Stimulated activated CD8-positive, alpha-beta memory T cell treated with anti-CD3 and anti-CD28 coated beads, Interleukin-12 subunit alpha, Interleukin-12 subunit beta, amount 100 ng/mL, for 1 hour (primary cell): ENCODE measurements at regions not wholly inside any gene's neighbourhood (a gene's known extent, or its start where the extent isn't known, plus 50 kb on each side); places are given as distances from the start of the nearest gene placed in this dataset.
"Not testable (repeated sequence)": the region's sequence is repeated elsewhere in the genome, so short reads cannot be mapped to it uniquely, and the experiment has no call there.

Experiments
- DNase-seq: peaks from one replicate; pipeline ENCODE4 v3.0.0-alpha.2; 2020; ENCODE audit warnings: low read depth

DNA sequence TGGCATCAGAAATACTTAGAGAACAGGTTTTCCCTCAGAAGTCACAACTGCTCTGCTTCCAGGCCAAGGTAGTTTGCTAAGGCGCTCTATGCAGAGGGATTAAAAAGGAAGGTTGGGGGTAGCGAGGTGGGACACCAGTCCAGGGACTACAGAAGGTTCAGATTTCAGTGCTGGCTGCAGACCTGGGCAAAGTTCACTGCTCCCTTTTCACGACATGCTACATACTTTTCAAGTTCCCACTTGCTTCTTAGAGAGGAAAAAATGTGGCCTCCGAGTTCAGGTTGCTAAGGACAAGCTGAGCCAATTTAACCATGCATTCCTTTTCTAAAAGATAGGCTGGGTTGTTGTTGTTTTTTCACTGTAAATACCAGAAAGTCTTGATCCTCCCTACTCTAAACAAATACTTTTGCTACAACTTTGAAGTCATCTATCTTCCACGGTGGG is 158.6 kb upstream of the NR2F2 start:
- no peak for DNase-seq

DNA sequence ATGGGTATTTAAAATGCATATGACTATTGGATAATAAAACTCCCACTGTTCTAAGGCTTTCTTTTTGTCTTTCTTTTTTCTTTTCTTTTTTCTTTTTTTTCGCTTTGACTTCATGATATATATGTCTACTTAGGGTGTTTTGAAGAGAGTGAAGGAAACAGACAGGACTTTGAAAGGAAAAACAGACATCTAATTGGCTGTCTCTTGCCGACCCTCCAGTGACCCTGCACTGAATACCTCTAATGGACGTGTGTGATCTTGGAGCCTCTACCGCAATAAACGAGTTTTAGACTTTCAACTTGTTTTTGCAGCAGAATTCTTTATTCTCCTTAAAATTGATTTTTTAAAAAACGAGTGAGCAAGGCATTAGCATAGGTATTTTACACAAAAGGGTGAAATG is 158.1 kb upstream of the NR2F2 start:
- no peak for DNase-seq

GRCh38 chr15:96176831-96177230 is 153.7 kb upstream of the NR2F2 start:
- no peak for DNase-seq

DNA sequence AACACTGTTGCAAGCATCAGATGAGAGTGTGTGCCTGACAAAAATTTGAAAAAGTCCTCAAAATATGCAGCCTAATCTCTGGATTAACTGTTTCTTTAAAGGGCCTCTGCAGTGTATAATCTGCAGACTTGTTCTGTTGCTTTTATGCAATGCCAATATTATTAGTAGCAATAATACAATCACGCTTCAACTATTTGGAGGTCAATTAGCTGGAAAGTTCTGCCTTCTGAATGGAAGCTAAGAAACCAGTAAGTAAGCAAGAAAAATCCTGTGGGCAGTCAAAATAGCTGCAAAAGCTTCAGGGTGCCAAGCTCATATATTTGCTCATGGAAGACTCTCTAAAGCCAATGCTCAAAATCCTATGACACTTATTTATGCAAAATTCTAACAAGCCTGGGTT is 153.2 kb upstream of the NR2F2 start:
- no peak for DNase-seq

GRCh38 chr15:96180087-96180748 is 150.3 kb upstream of the NR2F2 start:
- DNase-seq: no peak

GRCh38 chr15:96181217-96181616 is 149.3 kb upstream of the NR2F2 start:
- DNase-seq: no peak

GRCh38 chr15:96181873-96182301 is 148.6 kb upstream of the NR2F2 start:
- DNase-seq: no peak

DNA sequence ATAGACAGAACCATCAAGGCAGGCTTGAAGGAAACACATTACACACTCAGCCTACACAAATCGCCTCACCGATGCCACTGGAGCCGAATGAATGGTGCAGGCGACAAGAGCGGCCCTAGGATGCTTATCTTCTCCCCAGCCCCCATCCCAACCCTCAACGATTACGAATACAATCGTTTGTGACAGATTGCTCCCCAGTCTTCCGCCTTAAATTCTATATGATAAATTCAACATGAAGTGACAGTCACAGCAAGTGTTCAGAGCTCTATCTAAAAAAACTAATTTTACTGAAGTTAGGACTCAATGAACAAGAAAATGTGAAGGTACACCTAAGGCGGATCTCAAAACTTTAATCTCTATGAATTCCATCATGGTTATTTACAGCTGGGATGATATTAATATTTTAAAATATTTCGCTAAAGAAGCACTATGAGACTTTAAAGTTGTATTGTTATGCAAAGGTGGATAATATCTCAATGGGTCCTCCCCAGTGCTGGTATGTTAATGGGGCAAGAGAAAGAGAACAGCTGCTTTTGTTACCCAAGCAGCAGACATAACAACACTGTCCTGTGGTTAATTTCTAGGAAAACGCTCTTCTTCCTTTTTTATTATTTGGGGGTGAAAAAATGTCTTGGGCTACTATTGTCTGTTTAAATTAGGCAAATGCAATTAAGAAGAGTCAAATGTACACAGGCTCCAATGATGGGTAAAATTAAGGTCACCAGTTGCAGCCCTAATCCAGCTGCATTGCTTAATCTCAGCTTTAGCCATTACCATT is 147.6 kb upstream of the NR2F2 start:
- no peak for DNase-seq

- DNase-seq: no peak
These were observed 147.0 kb upstream of the NR2F2 start for GRCh38 chr15:96183514-96183850.

DNA sequence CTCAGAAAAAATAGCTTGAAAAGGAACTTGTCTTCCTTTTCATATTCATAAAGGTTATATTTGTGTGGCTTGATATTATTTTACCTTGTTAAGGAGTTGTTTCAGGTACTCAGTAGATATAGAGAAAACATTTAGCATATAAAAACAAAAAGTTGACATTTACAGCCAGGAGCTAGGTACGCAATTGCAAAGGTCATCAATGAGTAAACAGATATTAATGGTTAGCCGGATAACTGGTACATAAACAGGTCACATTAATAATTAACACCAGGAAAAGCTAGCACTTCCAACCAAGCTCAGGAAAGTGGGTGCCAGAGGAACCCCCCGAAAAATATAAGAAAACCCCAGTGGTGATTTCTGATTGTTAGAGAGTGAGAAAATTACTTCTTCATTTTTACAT is 146.6 kb upstream of the NR2F2 start:
- no peak for DNase-seq

- DNase-seq: no peak
These were observed 146.2 kb upstream of the NR2F2 start for GRCh38 chr15:96184297-96184696.

- DNase-seq: no peak
These were observed 144.4 kb upstream of the NR2F2 start for GRCh38 chr15:96186105-96186504.

DNA sequence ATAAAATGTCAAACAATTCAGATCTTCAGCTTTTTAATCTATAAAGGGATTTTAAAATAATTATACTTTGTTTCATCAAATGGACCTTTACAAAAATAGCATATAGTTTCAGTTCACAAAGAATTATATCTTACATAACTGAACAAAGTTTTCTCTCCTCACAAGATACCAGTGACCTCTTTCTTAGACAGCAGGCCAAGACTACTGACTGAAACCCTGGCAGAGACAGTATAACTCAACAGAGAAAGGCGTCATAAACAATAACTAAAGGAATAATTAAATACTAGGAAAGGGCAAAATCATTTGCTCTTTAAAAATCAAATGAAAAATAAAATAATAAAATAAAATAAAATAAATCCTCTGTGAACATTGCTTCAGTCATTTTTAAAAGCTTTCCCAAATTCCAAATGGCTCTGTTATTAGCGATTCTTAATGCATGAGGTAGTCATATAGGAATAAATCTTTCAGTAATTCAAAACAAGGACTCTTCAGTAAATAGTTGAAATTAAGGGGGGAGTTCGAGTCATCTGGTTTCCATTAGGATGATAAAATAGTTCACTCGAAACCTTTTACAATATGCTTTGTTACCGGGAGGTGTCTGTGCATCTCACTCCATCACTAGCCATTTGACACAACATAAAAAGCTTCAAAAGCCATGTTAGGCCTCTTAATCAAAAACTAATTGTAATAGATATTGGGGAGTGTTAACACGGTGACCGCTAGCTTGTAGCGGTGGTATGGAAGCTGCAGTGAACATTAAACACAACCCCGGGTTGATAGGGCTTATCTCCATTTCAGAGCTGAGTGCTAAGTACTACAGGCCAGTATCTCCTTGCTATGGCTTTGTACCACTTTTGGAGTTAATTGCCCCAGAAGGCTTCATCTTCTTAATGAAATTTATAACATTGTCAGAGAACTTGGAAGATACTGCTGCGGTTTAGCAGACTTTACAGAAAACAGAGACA is 142.9 kb upstream of the NR2F2 start:
- DNase-seq: no peak

DNA sequence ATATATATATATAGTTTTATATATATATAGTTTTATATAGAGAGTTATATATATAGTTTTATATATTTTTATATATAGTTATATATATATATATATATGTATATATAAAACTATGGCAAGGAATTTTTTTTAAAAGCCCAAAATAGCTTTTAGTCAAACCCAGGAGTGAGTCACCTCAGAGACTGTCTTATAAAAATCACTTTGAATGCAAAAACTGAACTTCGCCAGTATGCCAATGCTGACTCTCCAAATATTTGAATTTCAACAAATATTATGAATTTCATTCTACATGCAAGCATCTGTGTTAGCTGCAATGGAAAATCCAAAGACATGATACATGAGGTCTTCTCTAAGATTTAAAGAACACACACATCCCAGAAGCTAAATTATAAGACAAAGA is 132.8 kb upstream of the NR2F2 start:
- no peak for DNase-seq

DNA sequence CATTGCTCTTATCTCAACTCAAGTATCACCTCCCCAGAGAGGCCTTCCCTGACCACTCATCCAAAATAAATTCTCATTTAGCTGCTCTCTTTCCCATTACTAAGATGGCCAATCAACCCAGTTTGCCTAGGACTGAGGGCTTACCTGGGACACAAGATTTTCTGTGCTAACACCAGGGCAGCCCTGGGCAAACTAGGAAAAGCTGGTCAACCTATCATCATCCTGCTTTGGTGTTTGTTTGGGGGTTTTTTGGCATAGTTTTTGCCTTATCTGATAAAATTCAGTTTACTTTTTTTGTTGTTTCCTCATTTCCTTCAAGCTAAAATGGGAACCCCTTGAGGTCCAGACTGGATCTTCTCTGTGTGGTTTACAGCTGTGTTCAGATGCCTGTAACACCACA is 131.4 kb upstream of the NR2F2 start:
- no peak for DNase-seq

DNA sequence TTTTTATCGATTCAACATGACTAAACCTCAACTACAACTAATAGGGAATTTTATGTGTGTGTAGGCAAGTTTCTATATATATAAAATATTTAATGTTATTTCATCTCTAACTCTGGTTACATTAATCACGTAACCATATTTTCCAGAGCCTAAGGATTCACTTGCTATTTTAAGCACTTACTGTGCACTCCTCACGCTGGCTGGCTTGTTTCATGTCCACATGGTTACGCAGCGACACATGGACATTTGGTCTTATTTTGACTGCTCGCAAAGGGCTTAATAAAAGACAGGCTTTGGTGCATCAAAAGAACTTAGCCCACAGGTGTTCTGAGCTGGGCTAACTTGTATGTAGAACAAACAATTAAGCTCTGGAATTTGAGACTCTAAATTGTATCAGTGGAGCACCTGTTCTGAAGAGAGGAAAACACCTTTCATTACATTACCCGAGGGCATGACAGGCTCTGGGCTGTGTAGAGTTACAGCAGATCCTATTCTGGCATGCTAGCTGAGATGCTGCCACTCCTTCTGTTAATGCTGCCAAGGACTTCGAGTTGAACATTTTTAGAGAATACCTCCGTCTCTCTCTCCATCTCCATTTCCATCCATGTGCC is 130.0 kb upstream of the NR2F2 start:
- no peak for DNase-seq

- DNase-seq: no peak
These were observed 128.8 kb upstream of the NR2F2 start for GRCh38 chr15:96201696-96202095.

- DNase-seq: not testable (repeated sequence)
These were observed 124.9 kb upstream of the NR2F2 start for GRCh38 chr15:96205588-96205987.

DNA sequence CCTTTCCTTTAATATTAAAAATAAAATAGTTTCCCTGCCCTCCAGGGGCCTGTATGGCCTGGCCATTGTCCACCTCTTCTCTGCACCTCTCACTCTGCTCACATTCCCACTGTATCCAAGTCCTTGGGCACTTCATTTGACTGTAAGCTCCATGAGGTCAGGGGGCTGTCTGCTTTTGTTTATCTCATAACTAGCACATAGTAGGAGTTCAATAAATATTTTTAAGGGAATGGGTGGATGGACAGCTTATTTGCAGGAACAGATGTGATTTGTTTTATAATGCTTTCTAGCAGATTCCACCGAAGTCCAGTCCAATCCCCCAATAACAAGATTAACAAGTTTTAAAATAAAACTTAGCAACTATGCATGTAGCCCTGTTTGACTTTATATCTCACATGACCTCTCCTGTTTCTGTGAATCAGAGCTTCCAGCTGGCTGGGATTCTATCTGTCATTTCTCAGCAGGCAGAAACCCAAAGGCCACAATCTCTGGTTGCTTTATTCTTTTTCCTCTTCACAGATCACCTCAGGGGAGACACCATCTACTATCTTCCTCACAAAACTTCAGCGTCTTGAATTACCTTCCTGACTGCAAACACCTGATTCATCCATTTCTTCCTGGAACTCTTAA is 123.0 kb upstream of the NR2F2 start:
- no peak for DNase-seq

DNA sequence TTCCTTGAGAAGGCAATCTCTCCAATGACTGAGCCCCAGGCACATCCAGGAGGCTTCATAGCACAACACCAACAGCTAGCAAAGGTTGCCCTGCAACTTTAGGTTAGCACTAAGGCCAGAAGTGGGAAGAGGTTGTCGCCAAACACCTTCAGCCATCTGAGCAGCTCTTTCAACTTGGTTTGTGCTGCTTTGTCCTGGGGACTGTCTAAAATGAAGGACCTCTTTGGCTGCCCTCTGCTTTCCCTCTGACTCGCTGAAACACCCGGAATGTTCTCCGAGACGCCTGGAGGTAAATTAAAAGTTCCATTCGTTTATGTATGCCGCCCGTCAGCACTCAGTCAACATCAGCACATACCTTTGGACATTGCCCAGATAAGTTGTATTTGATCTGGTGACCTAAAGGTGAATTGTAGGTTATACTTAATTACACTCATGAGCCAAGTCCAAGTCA is 121.2 kb upstream of the NR2F2 start:
- no peak for DNase-seq

GRCh38 chr15:96213045-96213444 is 117.5 kb upstream of the NR2F2 start:
- no peak for DNase-seq

- DNase-seq: no peak
These were observed 116.6 kb upstream of the NR2F2 start for GRCh38 chr15:96213896-96214295.
